A549 (cell line): ENCODE measurements at regions not wholly inside any gene's neighbourhood (a gene's known extent, or its start where the extent isn't known, plus 50 kb on each side); places are given as distances from the start of the nearest gene placed in this dataset.

ENCODE experiments used
- ATAC-seq, 2 experiments: fragments of 200-7000 bp in 1 of 2; fragments of >200 bp in 1 of 2; cut with Nextera tagmentation in 1 of 2; cut with Tn5 transposase in 1 of 2; 3 replicates each; pipeline versions ENCODE4 v1.8.0 to v1.9.1; 2018 to 2020; ENCODE audit warnings: mild to moderate bottlenecking in 1 of 2, moderate library complexity in 1 of 2
- CTCF ChIA-PET: fragments of 300-600 bp; sonication (Branson Sonifier 250); formaldehyde crosslinking; extraction: SDS; loops from one replicate; lab custom pipeline; 2021; ENCODE audit warnings: antibody characterized with exemption, inconsistent platforms; lab: Yijun Ruan, JAX
- POLR2A ChIA-PET: fragments of 350-600 bp; formaldehyde crosslinking; extraction: SDS; loops from one replicate; lab custom pipeline; 2021; ENCODE audit warnings: antibody characterized with exemption, inconsistent platforms; lab: Yijun Ruan, JAX
- DNase-seq, 2 experiments: peaks; one replicate each; pipeline versions ENCODE4 v3.0.0 to v3.0.0-alpha.2; 2011 to 2016; ENCODE audit warnings: low read depth in 1 of 2, low spot score in 1 of 2
- FAIRE-seq: peaks from 2 replicates; lab custom pipeline; 2011; peaks lifted over from hg19 to GRCh38; lab: Jason Lieb, UNC
- H3K27ac ChIP-seq, 2 experiments: fragments of >200 bp; sonication (Bioruptor Twin); formaldehyde crosslinking; 3 replicates each; pipeline ENCODE4 v1.5.1; 2016 to 2017
- H3K4me1 ChIP-seq: fragments of >200 bp; sonication (Bioruptor Twin); formaldehyde crosslinking; 3 replicates; pipeline ENCODE4 v1.6.1; 2016
- H3K4me2 ChIP-seq: fragments of >200 bp; sonication (Bioruptor Twin); formaldehyde crosslinking; 3 replicates; pipeline ENCODE4 v1.6.1; 2016
- H3K4me3 ChIP-seq: fragments of >200 bp; sonication (Bioruptor Twin); formaldehyde crosslinking; 3 replicates; pipeline ENCODE4 v1.5.1; 2016
- H3K9me3 ChIP-seq: fragments of >200 bp; sonication (Bioruptor Twin); formaldehyde crosslinking; 3 replicates; pipeline ENCODE4 v1.6.1; 2016
- CBX2 ChIP-seq: fragments of 200-600 bp; sonication (generic); IDR thresholded peaks from 2 replicates; pipeline ENCODE4 v1.6.1; 2016; ENCODE audit warnings: low read depth, mild to moderate bottlenecking, borderline replicate concordance
- CBX8 ChIP-seq: fragments of 200-600 bp; sonication (generic); IDR thresholded peaks from 2 replicates; pipeline ENCODE4 v1.6.1; 2016
- CHD2 ChIP-seq: fragments of 150-350 bp; IDR thresholded peaks from 2 replicates; pipeline ENCODE4 v1.6.1; 2014; ENCODE audit warnings: low read length; ENCODE audit not compliant: partially characterized antibody
- EHMT2 ChIP-seq: fragments of 200-600 bp; sonication (generic); IDR thresholded peaks from 2 replicates; pipeline ENCODE4 v1.6.1; 2016; ENCODE audit warnings: antibody characterized with exemption, low read depth, mild to moderate bottlenecking, moderate library complexity
- EP300 ChIP-seq, 2 experiments: fragments of >200 bp; sonication (Bioruptor Twin); formaldehyde crosslinking; IDR thresholded peaks; 2 replicates in 1 of 2; 3 replicates in 1 of 2; pipeline ENCODE4 v1.6.1; 2016 to 2017
- HOXA7 ChIP-seq: fragments of 250-450 bp; sonication (Bioruptor Pico); IDR thresholded peaks from 2 replicates; pipeline ENCODE4 v1.5.0; 2020; ENCODE audit warnings: mild to moderate bottlenecking, moderate library complexity
- HOXB5 ChIP-seq: fragments of 250-450 bp; sonication (Bioruptor Pico); IDR thresholded peaks from 2 replicates; pipeline ENCODE4 v1.5.0; 2020; ENCODE audit warnings: mild to moderate bottlenecking, moderate library complexity
- JUN ChIP-seq, 2 experiments: fragments of >200 bp; sonication (Bioruptor Twin); formaldehyde crosslinking; IDR thresholded peaks; 2 replicates in 1 of 2; 3 replicates in 1 of 2; pipeline ENCODE4 v1.6.1; 2016 to 2017
- JUNB ChIP-seq: fragments of >200 bp; sonication (Bioruptor Twin); formaldehyde crosslinking; IDR thresholded peaks from 2 replicates; pipeline ENCODE4 v1.6.1; 2016
- KDM1A ChIP-seq: fragments of 200-600 bp; sonication (generic); IDR thresholded peaks from 2 replicates; pipeline ENCODE4 v1.6.1; 2016; ENCODE audit warnings: low read depth, mild to moderate bottlenecking
- MAFK ChIP-seq: fragments of 450-650 bp; IDR thresholded peaks from 2 replicates; pipeline ENCODE4 v1.6.1; 2014; ENCODE audit not compliant: partially characterized antibody
- NFE2L2 ChIP-seq: fragments of 150-350 bp; conservative IDR thresholded peaks from 2 replicates; pipeline ENCODE4 v1.6.1; 2014; ENCODE audit warnings: low read length
- PHF8 ChIP-seq: fragments of 200-600 bp; sonication (generic); IDR thresholded peaks from 2 replicates; pipeline ENCODE4 v1.6.1; 2016; ENCODE audit warnings: low read depth, mild to moderate bottlenecking, antibody characterized with exemption, moderate library complexity, borderline replicate concordance
- POLR2A ChIP-seq: IDR thresholded peaks from 2 replicates; pipeline ENCODE4 v1.6.1; 2012; ENCODE audit warnings: mild to moderate bottlenecking, low read length
- RAD21 ChIP-seq, 2 experiments: fragments of >200 bp in 1 of 2; sonication (Bioruptor Twin) in 1 of 2; formaldehyde crosslinking in 1 of 2; IDR thresholded peaks in 1 of 2; conservative IDR thresholded peaks in 1 of 2; 2 replicates in 1 of 2; 3 replicates in 1 of 2; pipeline ENCODE4 v1.6.1; 2012 to 2018; ENCODE audit warnings: inconsistent platforms in 1 of 2
- RARB ChIP-seq: fragments of 250-450 bp; sonication (Bioruptor Pico); IDR thresholded peaks from 2 replicates; pipeline ENCODE4 v1.8.0; 2021; ENCODE audit warnings: mild to moderate bottlenecking, moderate library complexity
- SMC3 ChIP-seq: fragments of >200 bp; sonication (Bioruptor Twin); formaldehyde crosslinking; IDR thresholded peaks from 3 replicates; pipeline ENCODE4 v1.6.1; 2018; ENCODE audit warnings: inconsistent platforms
- SREBF2 ChIP-seq: fragments of 450-650 bp; IDR thresholded peaks from 2 replicates; pipeline ENCODE4 v1.6.1; 2014; ENCODE audit warnings: mild to moderate bottlenecking, moderate library complexity
- TFCP2L1 ChIP-seq: fragments of 250-450 bp; sonication (Bioruptor Pico); IDR thresholded peaks from 2 replicates; pipeline ENCODE4 v1.5.0; 2021; ENCODE audit warnings: mild to moderate bottlenecking
- TP53 ChIP-seq: fragments of 250-450 bp; sonication (Bioruptor Pico); IDR thresholded peaks from 2 replicates; pipeline ENCODE4 v1.5.0; 2021; ENCODE audit warnings: mild to moderate bottlenecking, moderate library complexity
- ZC3H11A ChIP-seq: fragments of 450-650 bp; IDR thresholded peaks from 2 replicates; pipeline ENCODE4 v1.6.1; 2014; ENCODE audit warnings: antibody characterized with exemption, mild to moderate bottlenecking
- ZNF302 ChIP-seq: fragments of 250-450 bp; sonication (Bioruptor Pico); IDR thresholded peaks from 2 replicates; pipeline ENCODE4 v1.9.0; 2021; ENCODE audit warnings: inconsistent platforms, mild to moderate bottlenecking, moderate library complexity
- WGBS: methylation state at CpG from one replicate; pipeline ENCODE4 v1.1.6; 2017; ENCODE audit errors: missing lambda C conversion rate; 5-methylcytosine and 5-hydroxymethylcytosine counted together
- TF ChIP-seq, protein P1 (sequence below): fragments of 250-450 bp; sonication (Bioruptor Pico); IDR thresholded peaks from 2 replicates; pipeline ENCODE4 v1.5.0; 2021; ENCODE audit warnings: mild to moderate bottlenecking, moderate library complexity, borderline replicate concordance
- TF ChIP-seq, protein P2 (sequence below): fragments of >200 bp; sonication (Bioruptor Twin); formaldehyde crosslinking; IDR thresholded peaks from 3 replicates; pipeline ENCODE4 v1.5.1; 2016
- TF ChIP-seq, protein P3 (sequence below): fragments of 250-450 bp; sonication (Bioruptor Pico); IDR thresholded peaks from 2 replicates; pipeline ENCODE4 v1.5.0; 2020; ENCODE audit warnings: low read depth, mild to moderate bottlenecking, moderate library complexity

DNA sequence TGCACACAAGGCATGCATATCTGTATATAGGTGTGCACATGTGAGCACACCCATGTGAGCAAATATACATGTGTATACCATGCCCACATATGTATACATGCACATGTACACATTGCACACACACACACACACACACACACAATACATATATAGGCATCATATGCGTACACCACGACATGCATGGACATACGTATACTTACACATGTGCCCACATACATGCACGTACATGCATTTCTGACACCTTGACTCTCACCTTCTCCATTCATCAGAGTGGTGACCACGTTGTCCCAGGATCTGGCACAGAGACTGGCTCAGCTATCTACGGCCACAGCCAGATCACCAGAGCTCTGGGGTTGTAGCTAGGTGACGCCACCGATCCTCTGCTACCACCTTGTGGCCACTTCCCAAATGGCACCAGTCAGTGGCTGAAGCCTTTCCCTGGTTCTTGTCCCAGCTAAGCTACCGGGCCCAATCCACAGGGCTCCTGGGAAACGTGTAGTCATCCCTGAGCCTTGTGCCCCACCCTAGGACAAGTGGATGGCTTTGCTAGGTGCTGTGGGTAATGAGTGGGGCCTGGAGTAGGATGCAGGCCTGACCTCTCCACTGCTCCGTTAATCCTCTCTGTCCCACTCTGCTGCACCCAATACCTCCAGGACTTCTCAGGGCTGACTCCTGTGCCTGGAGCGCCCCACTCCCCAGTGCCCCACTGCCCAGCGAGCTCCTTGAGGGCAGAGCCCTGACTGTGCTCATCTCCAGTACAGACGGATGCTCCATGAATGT is 194.4 kb downstream of the RGS3 start:
- ChIA-PET POLR2A (interaction anchor here (0.7 to 1.1 kb wide), 5 partner anchors 64 to 383 kb away, joined by 3 to 10 read pairs (median 5); partner anchors contain the start of genes C9orf43, CDC26, POLE3 and PRPF4), CTCF (interaction anchor here (0.6 to 26.0 kb wide), 60 partner anchors 9 to 947 kb away, joined by 3 to 1349 read pairs (median 4); partner anchors contain the start of genes ALAD, BSPRY, C9orf43 and CDC26)
- H3K9me3 ChIP-seq = no peaks in the 10 kb centered on the region
- FAIRE-seq (no peak), ATAC-seq (peak; percentile 89 to 96), DNase-seq (peak; percentile 85 to 87)
- WGBS = 34% methylated on average over 14 of the region's 14 CpGs
- no peak overlapping the region for H3K4me3 ChIP-seq
- H3K4me1 ChIP-seq = peaks cover 7% of the 10 kb centered on the region
- H3K4me2 ChIP-seq = no peak overlapping the region
- TF ChIP-seq CBX2 = no peak
- TF ChIP-seq NFE2L2 = no peak
- TF ChIP-seq, protein P1, sequence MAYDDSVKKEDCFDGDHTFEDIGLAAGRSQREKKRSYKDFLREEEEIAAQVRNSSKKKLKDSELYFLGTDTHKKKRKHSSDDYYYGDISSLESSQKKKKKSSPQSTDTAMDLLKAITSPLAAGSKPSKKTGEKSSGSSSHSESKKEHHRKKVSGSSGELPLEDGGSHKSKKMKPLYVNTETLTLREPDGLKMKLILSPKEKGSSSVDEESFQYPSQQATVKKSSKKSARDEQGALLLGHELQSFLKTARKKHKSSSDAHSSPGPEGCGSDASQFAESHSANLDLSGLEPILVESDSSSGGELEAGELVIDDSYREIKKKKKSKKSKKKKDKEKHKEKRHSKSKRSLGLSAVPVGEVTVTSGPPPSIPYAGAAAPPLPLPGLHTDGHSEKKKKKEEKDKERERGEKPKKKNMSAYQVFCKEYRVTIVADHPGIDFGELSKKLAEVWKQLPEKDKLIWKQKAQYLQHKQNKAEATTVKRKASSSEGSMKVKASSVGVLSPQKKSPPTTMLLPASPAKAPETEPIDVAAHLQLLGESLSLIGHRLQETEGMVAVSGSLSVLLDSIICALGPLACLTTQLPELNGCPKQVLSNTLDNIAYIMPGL (CRISPR knock-in tag) = no peak
- no peak for TF ChIP-seq ZNF302 (CRISPR knock-in tag)
- TF ChIP-seq, protein P2, sequence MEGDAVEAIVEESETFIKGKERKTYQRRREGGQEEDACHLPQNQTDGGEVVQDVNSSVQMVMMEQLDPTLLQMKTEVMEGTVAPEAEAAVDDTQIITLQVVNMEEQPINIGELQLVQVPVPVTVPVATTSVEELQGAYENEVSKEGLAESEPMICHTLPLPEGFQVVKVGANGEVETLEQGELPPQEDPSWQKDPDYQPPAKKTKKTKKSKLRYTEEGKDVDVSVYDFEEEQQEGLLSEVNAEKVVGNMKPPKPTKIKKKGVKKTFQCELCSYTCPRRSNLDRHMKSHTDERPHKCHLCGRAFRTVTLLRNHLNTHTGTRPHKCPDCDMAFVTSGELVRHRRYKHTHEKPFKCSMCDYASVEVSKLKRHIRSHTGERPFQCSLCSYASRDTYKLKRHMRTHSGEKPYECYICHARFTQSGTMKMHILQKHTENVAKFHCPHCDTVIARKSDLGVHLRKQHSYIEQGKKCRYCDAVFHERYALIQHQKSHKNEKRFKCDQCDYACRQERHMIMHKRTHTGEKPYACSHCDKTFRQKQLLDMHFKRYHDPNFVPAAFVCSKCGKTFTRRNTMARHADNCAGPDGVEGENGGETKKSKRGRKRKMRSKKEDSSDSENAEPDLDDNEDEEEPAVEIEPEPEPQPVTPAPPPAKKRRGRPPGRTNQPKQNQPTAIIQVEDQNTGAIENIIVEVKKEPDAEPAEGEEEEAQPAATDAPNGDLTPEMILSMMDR = peak; percentile 94
- TF ChIP-seq SREBF2 = no peak
- TF ChIP-seq EP300 (IDR thresholded peaks at IDR 0.05) = no peak
- TF ChIP-seq RAD21 (conservative IDR thresholded peaks at IDR 0.05 in 1 of 2, IDR thresholded peaks at IDR 0.05 in 1 of 2) = peak; percentile 97
- TF ChIP-seq ZC3H11A = no peak
- peak; percentile 93 for TF ChIP-seq SMC3
- no peak for TF ChIP-seq POLR2A
- no peak for TF ChIP-seq HOXA7 (CRISPR knock-in tag)
- no peak for TF ChIP-seq EHMT2
- no peak for TF ChIP-seq KDM1A
- no peak for TF ChIP-seq TP53 (CRISPR knock-in tag)
- peak overlapping the region in 1 of 2 experiments; percentile 64; a peak in 3 of 6 replicates for H3K27ac ChIP-seq

DNA sequence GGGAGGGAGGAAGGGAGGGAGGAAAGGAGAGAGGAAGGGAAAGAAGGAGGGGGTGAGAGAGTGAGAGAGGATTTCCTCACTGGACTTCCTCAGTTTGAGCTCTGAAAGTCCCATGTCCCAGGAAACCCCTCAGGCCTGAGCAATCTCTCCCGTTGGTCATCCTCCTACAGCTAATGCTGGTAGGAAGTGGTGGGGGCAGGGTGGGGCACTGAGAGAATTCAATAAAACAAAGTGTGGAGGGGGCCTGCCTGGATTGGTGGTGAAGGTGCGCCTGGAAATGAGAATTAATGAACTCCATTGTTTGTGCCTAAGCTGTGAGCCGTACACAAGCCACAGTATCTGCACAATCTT is 195.0 kb downstream of the RGS3 start:
- Histone ChIP-seq H3K9me3 (no peaks in the 10 kb centered on the region), H3K4me2 (no peak overlapping the region), H3K4me3 (no peak overlapping the region), H3K4me1 (peaks cover 7% of the 10 kb centered on the region; the same call in 2 of the 3 replicates), H3K27ac (peak overlapping the region in 1 of 2 experiments; percentile 64; a peak in 3 of 6 replicates)
- CTCF ChIA-PET = interaction anchor here (0.6 to 26.0 kb wide), 52 partner anchors 8 to 771 kb away, joined by 3 to 1349 read pairs (median 4); partner anchors contain the start of genes ALAD, C9orf43, CDC26 and POLE3
- TF ChIP-seq MAFK (no peak), CBX2 (no peak), JUNB (no peak), JUN (IDR thresholded peaks at IDR 0.05) (no peak), CHD2 (no peak), HOXB5 (CRISPR knock-in tag) (no peak), CBX8 (no peak), PHF8 (no peak), TFCP2L1 (CRISPR knock-in tag) (no peak), RARB (CRISPR knock-in tag) (no peak), SREBF2 (no peak)
- TF ChIP-seq, protein P3, sequence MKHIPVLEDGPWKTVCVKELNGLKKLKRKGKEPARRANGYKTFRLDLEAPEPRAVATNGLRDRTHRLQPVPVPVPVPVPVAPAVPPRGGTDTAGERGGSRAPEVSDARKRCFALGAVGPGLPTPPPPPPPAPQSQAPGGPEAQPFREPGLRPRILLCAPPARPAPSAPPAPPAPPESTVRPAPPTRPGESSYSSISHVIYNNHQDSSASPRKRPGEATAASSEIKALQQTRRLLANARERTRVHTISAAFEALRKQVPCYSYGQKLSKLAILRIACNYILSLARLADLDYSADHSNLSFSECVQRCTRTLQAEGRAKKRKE (CRISPR knock-in tag) = no peak
- FAIRE-seq (no peak), ATAC-seq (no peak), DNase-seq (no peak)
- POLR2A ChIA-PET = interaction anchor here (1.0 to 1.1 kb wide), 4 partner anchors 64 to 384 kb away, joined by 3 to 10 read pairs (median 6); partner anchors contain the start of genes C9orf43, CDC26, POLE3 and PRPF4
- 39% methylated on average over 3 of the region's 3 CpGs for WGBS
